HEK293T (cell line): ENCODE measurements at regions not wholly inside any gene's neighbourhood (a gene's known extent, or its start where the extent isn't known, plus 50 kb on each side); places are given as distances from the start of the nearest gene placed in this dataset.

Source experiments
- CTCF ChIA-PET: fragments of 350-600 bp; formaldehyde crosslinking; extraction: SDS; loops from one replicate; lab custom pipeline; 2021; ENCODE audit warnings: antibody characterized with exemption, inconsistent platforms; lab: Yijun Ruan, JAX
- POLR2A ChIA-PET: fragments of 350-600 bp; formaldehyde crosslinking; extraction: SDS; loops from one replicate; lab custom pipeline; 2020; ENCODE audit warnings: antibody characterized with exemption, inconsistent platforms; lab: Yijun Ruan, JAX
- DNase-seq: peaks from one replicate; pipeline ENCODE4 v3.0.0; 2012; ENCODE audit warnings: mixed read lengths; ENCODE audit errors: extremely low spot score
- ARNT ChIP-seq: fragments of 450-650 bp; IDR thresholded peaks from 2 replicates; pipeline ENCODE4 v1.6.1; 2017; ENCODE audit warnings: mild to moderate bottlenecking
- BHLHE40 ChIP-seq: fragments of 450-650 bp; IDR thresholded peaks from 2 replicates; pipeline ENCODE4 v1.6.1; 2016; ENCODE audit warnings: mild to moderate bottlenecking, moderate library complexity, borderline replicate concordance
- CTBP1 ChIP-seq: fragments of 450-650 bp; IDR thresholded peaks from 2 replicates; pipeline ENCODE4 v1.6.1; 2016; ENCODE audit warnings: borderline replicate concordance
- ELF4 ChIP-seq: fragments of 450-650 bp; IDR thresholded peaks from 2 replicates; pipeline ENCODE4 v1.6.1; 2017; ENCODE audit warnings: antibody characterized with exemption
- FOXA1 ChIP-seq: fragments of 450-650 bp; IDR thresholded peaks from 2 replicates; pipeline ENCODE4 v1.6.1; 2016; ENCODE audit warnings: mild to moderate bottlenecking
- FOXK2 ChIP-seq: fragments of 450-650 bp; IDR thresholded peaks from 2 replicates; pipeline ENCODE4 v1.6.1; 2016; ENCODE audit warnings: mild to moderate bottlenecking
- FOXM1 ChIP-seq: fragments of 450-650 bp; IDR thresholded peaks from 2 replicates; pipeline ENCODE4 v1.6.1; 2017; ENCODE audit warnings: mild to moderate bottlenecking, borderline replicate concordance
- HDGF ChIP-seq: fragments of 450-650 bp; IDR thresholded peaks from 2 replicates; pipeline ENCODE4 v1.6.1; 2017; ENCODE audit warnings: antibody characterized with exemption, borderline replicate concordance
- L3MBTL2 ChIP-seq: fragments of 450-650 bp; conservative IDR thresholded peaks from 2 replicates; pipeline ENCODE4 v1.6.1; 2016; ENCODE audit warnings: mild to moderate bottlenecking
- LEF1 ChIP-seq: fragments of 450-650 bp; IDR thresholded peaks from 2 replicates; pipeline ENCODE4 v1.6.1; 2017; ENCODE audit warnings: mild to moderate bottlenecking, borderline replicate concordance
- NFRKB ChIP-seq: fragments of 450-650 bp; IDR thresholded peaks from 2 replicates; pipeline ENCODE4 v1.6.1; 2016; ENCODE audit warnings: mild to moderate bottlenecking, moderate library complexity
- SP1 ChIP-seq: fragments of 450-650 bp; IDR thresholded peaks from 2 replicates; pipeline ENCODE4 v1.6.1; 2017
- SUZ12 ChIP-seq: fragments of 450-650 bp; IDR thresholded peaks from 2 replicates; pipeline ENCODE4 v1.6.1; 2016; ENCODE audit warnings: mild to moderate bottlenecking
- TARDBP ChIP-seq: fragments of 450-650 bp; IDR thresholded peaks from 2 replicates; pipeline ENCODE4 v1.6.1; 2016
- ZNF384 ChIP-seq: fragments of 450-650 bp; IDR thresholded peaks from 2 replicates; pipeline ENCODE4 v1.6.1; 2016
- TF ChIP-seq, protein P1 (sequence below): fragments of 450-650 bp; IDR thresholded peaks from 2 replicates; pipeline ENCODE4 v1.6.1; 2016

DNA sequence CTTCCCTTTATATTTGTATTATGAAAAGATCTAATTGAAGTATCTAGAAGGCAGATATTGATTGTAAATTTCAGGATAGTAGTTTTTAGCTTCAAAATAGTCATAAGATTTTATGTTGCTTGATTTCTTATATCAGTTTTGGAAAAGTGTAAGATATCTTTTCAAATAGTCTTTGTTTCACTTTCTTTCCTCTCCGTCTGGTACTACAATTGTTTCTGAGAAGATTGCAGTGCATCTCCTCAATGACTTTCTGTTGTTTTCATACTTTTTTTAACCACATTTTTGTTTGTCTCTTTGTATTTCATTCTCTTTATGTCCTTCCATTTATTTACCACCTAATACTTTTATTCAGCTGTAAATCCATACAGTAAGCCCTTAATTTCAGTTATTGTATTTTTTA is 964.6 kb upstream of the B3GALT2 start:
- POLR2A ChIA-PET: no interaction called here
- DNase-seq: no peak
- TF ChIP-seq ELF4 (no peak), SP1 (no peak), LEF1 (no peak), BHLHE40 (no peak), L3MBTL2 (no peak)
- TF ChIP-seq, protein P1, sequence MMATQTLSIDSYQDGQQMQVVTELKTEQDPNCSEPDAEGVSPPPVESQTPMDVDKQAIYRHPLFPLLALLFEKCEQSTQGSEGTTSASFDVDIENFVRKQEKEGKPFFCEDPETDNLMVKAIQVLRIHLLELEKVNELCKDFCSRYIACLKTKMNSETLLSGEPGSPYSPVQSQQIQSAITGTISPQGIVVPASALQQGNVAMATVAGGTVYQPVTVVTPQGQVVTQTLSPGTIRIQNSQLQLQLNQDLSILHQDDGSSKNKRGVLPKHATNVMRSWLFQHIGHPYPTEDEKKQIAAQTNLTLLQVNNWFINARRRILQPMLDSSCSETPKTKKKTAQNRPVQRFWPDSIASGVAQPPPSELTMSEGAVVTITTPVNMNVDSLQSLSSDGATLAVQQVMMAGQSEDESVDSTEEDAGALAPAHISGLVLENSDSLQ: no peak
- CTCF ChIA-PET: no interaction called here

DNA sequence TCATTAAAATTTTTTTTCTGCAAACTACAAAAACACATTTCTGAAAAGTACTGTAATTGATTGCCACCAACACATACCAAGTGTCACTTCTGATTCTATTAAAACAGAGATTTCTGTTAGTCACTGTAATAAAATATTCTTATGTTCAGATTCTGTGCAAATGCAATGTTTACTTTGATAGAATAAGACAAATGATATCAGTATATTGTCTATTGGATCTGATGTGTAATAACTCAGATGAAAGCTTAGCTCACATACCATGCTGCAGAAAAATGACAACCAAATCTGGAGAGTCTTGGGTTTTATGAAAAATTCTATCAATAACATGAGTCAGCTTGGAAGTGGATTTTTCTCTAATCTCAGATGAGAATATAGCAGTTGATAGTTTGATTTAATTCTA is 963.8 kb upstream of the B3GALT2 start:
- ChIA-PET POLR2A (no interaction called here), CTCF (no interaction called here)
- TF ChIP-seq FOXA1 (no peak), FOXK2 (no peak), ARNT (no peak), TARDBP (no peak), SP1 (no peak)
- DNase-seq: no peak

DNA sequence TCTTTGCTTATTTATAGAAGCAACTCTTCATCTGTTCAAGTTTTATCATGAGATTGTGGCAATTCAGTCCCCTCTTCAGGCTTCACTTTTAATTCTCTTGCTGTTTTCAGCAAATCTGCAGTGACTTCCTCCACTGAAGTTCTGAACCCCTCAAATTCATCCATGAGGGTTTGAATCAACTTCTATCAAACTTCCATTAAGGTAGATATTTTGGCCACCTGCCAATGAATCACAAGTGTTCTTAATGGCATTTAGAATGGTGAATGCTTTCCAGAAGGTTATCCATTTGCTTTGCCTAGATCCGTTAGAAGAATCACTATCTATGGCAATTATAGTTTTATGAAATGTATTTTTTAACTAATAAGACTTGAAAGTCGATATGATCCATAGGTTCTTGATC is 946.7 kb upstream of the B3GALT2 start:
- ChIA-PET POLR2A (no interaction called here), CTCF (no interaction called here)
- TF ChIP-seq BHLHE40 (no peak), TARDBP (no peak), ZNF384 (no peak), SUZ12 (no peak), FOXM1 (no peak), NFRKB (no peak), LEF1 (no peak), L3MBTL2 (no peak), ARNT (no peak), CTBP1 (no peak), HDGF (no peak), SP1 (no peak), FOXK2 (no peak), FOXA1 (no peak), ELF4 (no peak)
- TF ChIP-seq, protein P1: no peak
- no peak for DNase-seq

DNA sequence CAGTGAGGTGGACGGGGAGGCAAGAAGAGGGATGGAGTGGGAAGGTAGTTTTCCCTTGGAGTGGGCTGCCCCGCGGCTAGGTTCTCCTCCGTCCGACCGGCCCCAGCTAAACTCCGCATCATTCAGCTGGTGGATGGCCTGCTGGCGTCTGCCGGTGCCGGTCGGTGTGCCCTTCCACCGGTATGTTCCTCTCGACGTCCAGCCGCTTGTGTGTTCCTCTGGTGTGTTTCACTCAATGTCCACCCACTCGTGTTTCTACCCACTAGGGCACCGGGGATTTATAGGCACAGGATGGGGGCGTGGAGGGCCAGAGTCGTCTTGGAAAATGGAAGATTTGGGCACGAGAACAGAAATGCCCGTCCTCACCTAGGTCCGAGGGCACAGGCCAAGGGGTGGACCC is 931.7 kb upstream of the B3GALT2 start:
- ChIA-PET CTCF (no interaction called here), POLR2A (no interaction called here)
- DNase-seq: no peak
- TF ChIP-seq TARDBP: no peak
- no peak for TF ChIP-seq SUZ12
- TF ChIP-seq HDGF: no peak

DNA sequence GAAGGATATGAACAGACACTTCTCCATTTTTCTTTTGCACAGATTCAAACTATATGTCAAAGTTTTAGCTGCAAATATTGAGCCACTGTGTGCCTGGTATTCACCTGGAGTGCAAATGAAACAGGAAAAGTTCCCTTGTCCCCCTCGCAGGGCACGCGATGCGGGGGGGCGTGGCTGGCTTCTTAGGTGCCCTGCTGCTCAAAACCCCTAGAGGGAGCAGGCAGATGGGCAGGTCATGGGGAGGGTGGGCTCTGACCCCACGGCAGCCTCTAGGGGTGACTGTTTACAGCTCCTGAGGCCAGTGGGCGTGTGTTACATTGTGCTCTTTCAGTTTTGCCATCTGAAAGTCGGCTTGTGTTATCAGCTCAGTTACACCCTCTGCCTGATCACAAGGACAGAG is 931.2 kb upstream of the B3GALT2 start:
- POLR2A ChIA-PET: no interaction called here
- TF ChIP-seq ZNF384 (no peak), SP1 (no peak), HDGF (no peak), FOXM1 (no peak), BHLHE40 (no peak), ELF4 (no peak), TARDBP (no peak), LEF1 (no peak), FOXK2 (no peak), SUZ12 (no peak), NFRKB (no peak), L3MBTL2 (no peak), CTBP1 (no peak), ARNT (no peak)
- TF ChIP-seq, protein P1: no peak
- CTCF ChIA-PET: no interaction called here
- DNase-seq: peak; percentile 20

DNA sequence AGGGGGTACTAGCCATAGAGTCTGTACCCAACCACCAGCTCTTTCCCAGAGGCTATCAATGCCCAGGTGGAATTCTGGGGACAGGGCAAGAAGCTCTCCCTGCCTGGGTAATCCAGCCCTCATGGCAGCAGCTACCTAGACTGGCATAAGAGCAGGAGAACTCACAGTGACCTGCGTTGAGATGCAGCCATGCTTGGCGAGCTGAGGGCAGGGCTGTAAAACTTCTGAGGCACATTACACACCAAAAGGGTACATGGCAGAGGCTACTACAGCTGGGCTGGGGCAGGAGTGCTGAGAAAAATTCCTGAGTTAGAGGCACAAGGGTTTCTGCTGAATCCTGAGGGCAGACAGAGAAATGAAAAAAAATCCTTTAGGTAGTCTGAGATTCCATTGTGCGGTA is 927.9 kb upstream of the B3GALT2 start:
- CTCF ChIA-PET: no interaction called here

More for the DNA sequence above, 927.9 kb upstream of the B3GALT2 start:
- no peak for TF ChIP-seq L3MBTL2
- TF ChIP-seq SUZ12: no peak
- TF ChIP-seq, protein P1: no peak
- TF ChIP-seq FOXA1: no peak
- no peak for TF ChIP-seq ARNT
- TF ChIP-seq LEF1: no peak
- no peak for TF ChIP-seq FOXK2
- no peak for TF ChIP-seq ELF4
- TF ChIP-seq SP1: no peak
- TF ChIP-seq FOXM1: no peak
- TF ChIP-seq NFRKB: no peak
- TF ChIP-seq BHLHE40: no peak
- TF ChIP-seq TARDBP: no peak
- TF ChIP-seq ZNF384: no peak
- TF ChIP-seq HDGF: no peak
- TF ChIP-seq CTBP1: no peak
- no peak for DNase-seq
- POLR2A ChIA-PET: no interaction called here
